EL (cell line): ENCODE measurements at regions not wholly inside any gene's neighbourhood (a gene's known extent, or its start where the extent isn't known, plus 50 kb on each side); places are given as distances from the start of the nearest gene placed in this dataset.
A peak's percentile ranks its signal among the peaks of the same experiment; 100 is the strongest.
"Not testable (repeated sequence)": the region's sequence is repeated elsewhere in the genome, so short reads cannot be mapped to it uniquely, and the experiment has no call there.

Experiments used
- DNase-seq: peaks from one replicate; pipeline ENCODE4 v3.0.0-alpha.2; 2016

GRCh38 chr6:90887764-90888163, 300.9 kb upstream of the MAP3K7 start:
- DNase-seq: no peak

- DNase-seq: no peak
These were observed 298.8 kb upstream of the MAP3K7 start for GRCh38 chr6:90885611-90886056.

- not testable (repeated sequence) for DNase-seq
These were observed 298.3 kb upstream of the MAP3K7 start for GRCh38 chr6:90885137-90885536.

GRCh38 chr6:90877616-90878015, 290.7 kb upstream of the MAP3K7 start:
- DNase-seq: no peak

- DNase-seq: no peak
These were observed 288.1 kb upstream of the MAP3K7 start for GRCh38 chr6:90874931-90875330.

- no peak for DNase-seq
These were observed 286.1 kb upstream of the MAP3K7 start for GRCh38 chr6:90872981-90873380.

- DNase-seq: no peak
These were observed 283.7 kb upstream of the MAP3K7 start for GRCh38 chr6:90870561-90870960.

GRCh38 chr6:90868656-90869055, 281.8 kb upstream of the MAP3K7 start:
- DNase-seq: no peak

- DNase-seq: no peak
These were observed 281.4 kb upstream of the MAP3K7 start for GRCh38 chr6:90868256-90868655.

- no peak for DNase-seq
These were observed 278.6 kb upstream of the MAP3K7 start for GRCh38 chr6:90865513-90865912.

GRCh38 chr6:90863043-90863442, 276.2 kb upstream of the MAP3K7 start:
- DNase-seq: no peak

- peak; percentile 21 for DNase-seq
These were observed 274.1 kb upstream of the MAP3K7 start for GRCh38 chr6:90860822-90861601.

- DNase-seq: no peak
These were observed 272.7 kb upstream of the MAP3K7 start for GRCh38 chr6:90859612-90860011.

GRCh38 chr6:90859056-90859455, 272.2 kb upstream of the MAP3K7 start:
- DNase-seq: no peak

- DNase-seq: no peak
These were observed 262.8 kb upstream of the MAP3K7 start for GRCh38 chr6:90849686-90850085.

GRCh38 chr6:90846824-90847223, 260.0 kb upstream of the MAP3K7 start:
- DNase-seq: no peak

- no peak for DNase-seq
These were observed 248.8 kb upstream of the MAP3K7 start for GRCh38 chr6:90835596-90836212.

- DNase-seq: no peak
These were observed 242.4 kb upstream of the MAP3K7 start for GRCh38 chr6:90829311-90829710.

GRCh38 chr6:90820436-90820835, 233.6 kb upstream of the MAP3K7 start:
- no peak for DNase-seq

- no peak for DNase-seq
These were observed 232.6 kb upstream of the MAP3K7 start for GRCh38 chr6:90819483-90819882.

GRCh38 chr6:90818163-90818562, 231.3 kb upstream of the MAP3K7 start:
- DNase-seq: no peak

- no peak for DNase-seq
These were observed 229.9 kb upstream of the MAP3K7 start for GRCh38 chr6:90816764-90817163.

GRCh38 chr6:90811596-90812226, 224.8 kb upstream of the MAP3K7 start:
- DNase-seq: no peak

- no peak for DNase-seq
These were observed 222.2 kb upstream of the MAP3K7 start for GRCh38 chr6:90809035-90809434.
